ENCODE measurements at regions not wholly inside any gene's neighbourhood (a gene's known extent, or its start where the extent isn't known, plus 50 kb on each side); places are given as distances from the start of the nearest gene placed in this dataset.

DNA sequence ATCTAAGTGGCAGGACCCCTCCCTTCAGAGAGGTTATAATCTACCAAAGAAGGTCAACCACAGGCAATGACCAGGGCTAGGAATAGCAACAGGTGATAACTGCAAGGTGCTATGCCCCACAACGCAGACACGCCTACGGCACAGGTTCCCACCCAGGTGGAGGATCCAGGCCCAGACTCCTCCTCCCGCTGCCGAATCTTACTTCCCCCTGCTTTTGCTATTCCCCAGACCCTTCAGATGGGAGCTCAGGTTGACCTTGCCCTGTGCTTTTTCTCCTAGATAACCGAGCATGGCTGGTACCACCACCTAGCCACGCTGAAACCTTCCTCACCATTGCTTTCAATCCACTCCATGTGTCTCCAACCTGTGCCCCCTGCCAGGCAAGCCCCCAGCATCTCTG is 142.2 kb upstream of the IGF1R start:
- in situ Hi-C loops (cut with MboI; ENCODE audit: low pct_ligation_motif_present in 1 of 4, low pct_unique_long_range_greater_than_20kb in 1 of 4, low sequenced_read_pairs in 3 of 4) (loop anchor here (25.0 kb wide), 3 partner anchors 331 to 556 kb away; no protein-coding TSS in a partner anchor), intact Hi-C loops (cut with DNase I; ENCODE audit: low total_unique reads) (no loop called here)
- Histone ChIP-seq H3K27ac (no peak overlapping the region), H3K36me3 (no peaks in the 10 kb centered on the region), H3K4me3 (no peak overlapping the region), H3K9me3 (no peaks in the 10 kb centered on the region), H3K27me3 (peaks cover 6% of the 10 kb centered on the region), H3K4me1 (peaks cover 0 to 3% (median 0%) of the 10 kb centered on the region in 4 donors)
- WGBS, 2 donors (ENCODE audit: low coverage in 1 of 2) = 90 to 100% methylated on average over 1 to 7 of the region's 7 CpGs
- TF ChIP-seq POLR2A (IDR thresholded peaks at IDR 0.05) (no peak), EP300 (IDR thresholded peaks at IDR 0.05; ENCODE audit: low read depth) (no peak), POLR2AphosphoS5 (IDR thresholded peaks at IDR 0.05) (no peak)
- TF ChIP-seq, protein P1, sequence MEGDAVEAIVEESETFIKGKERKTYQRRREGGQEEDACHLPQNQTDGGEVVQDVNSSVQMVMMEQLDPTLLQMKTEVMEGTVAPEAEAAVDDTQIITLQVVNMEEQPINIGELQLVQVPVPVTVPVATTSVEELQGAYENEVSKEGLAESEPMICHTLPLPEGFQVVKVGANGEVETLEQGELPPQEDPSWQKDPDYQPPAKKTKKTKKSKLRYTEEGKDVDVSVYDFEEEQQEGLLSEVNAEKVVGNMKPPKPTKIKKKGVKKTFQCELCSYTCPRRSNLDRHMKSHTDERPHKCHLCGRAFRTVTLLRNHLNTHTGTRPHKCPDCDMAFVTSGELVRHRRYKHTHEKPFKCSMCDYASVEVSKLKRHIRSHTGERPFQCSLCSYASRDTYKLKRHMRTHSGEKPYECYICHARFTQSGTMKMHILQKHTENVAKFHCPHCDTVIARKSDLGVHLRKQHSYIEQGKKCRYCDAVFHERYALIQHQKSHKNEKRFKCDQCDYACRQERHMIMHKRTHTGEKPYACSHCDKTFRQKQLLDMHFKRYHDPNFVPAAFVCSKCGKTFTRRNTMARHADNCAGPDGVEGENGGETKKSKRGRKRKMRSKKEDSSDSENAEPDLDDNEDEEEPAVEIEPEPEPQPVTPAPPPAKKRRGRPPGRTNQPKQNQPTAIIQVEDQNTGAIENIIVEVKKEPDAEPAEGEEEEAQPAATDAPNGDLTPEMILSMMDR (IDR thresholded peaks at IDR 0.05) = no peak
- no peak for DNase-seq

DNA sequence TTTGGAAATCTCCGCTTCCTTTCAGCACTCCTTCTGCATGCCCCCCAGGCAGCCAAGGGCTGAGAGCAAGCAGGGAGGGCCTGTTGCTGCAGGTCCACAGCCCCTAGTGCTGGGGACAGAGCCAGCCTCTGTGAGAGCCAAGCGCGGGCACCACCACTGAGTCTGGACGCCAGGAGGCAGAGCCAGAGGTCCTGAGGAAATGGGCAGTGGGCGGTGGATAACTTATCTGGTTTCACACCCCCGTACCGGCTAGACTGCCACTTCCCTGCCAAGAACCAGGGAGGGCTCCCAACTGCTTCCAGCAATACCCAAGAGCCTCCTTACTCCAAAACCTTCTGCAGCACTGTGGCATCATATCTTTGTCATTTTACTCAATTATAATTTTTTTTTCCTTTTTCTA is 141.6 kb upstream of the IGF1R start:
- TF ChIP-seq, protein P1 (IDR thresholded peaks at IDR 0.05) = no peak
- TF ChIP-seq POLR2AphosphoS5 (IDR thresholded peaks at IDR 0.05) = no peak
- Histone ChIP-seq H3K9me3 (no peaks in the 10 kb centered on the region), H3K27ac (no peak overlapping the region), H3K4me1 (peaks cover 0 to 3% (median 0%) of the 10 kb centered on the region in 4 donors), H3K27me3 (peaks cover 6% of the 10 kb centered on the region), H3K36me3 (no peaks in the 10 kb centered on the region), H3K4me3 (no peak overlapping the region)
- in situ Hi-C loops (cut with MboI; ENCODE audit: low pct_ligation_motif_present in 1 of 4, low pct_unique_long_range_greater_than_20kb in 1 of 4, low sequenced_read_pairs in 3 of 4) (loop anchor here (25.0 kb wide), 3 partner anchors 331 to 556 kb away; no protein-coding TSS in a partner anchor), intact Hi-C loops (cut with DNase I; ENCODE audit: low total_unique reads) (no loop called here)
- DNase-seq = no peak
- WGBS, 2 donors (ENCODE audit: low coverage in 1 of 2) = 75 to 100% methylated on average over 1 to 7 of the region's 7 CpGs

- no peaks in the 10 kb centered on the region for H3K27me3 ChIP-seq
- no peak for DNase-seq
- H3K9me3 ChIP-seq = no peaks in the 10 kb centered on the region
- in situ Hi-C loops (cut with MboI; ENCODE audit: low pct_ligation_motif_present in 1 of 4, low pct_unique_long_range_greater_than_20kb in 1 of 4, low sequenced_read_pairs in 3 of 4) (loop anchor here (10.0 to 25.0 kb wide), 6 partner anchors 131 to 561 kb away; partner anchors contain the start of gene IGF1R (in 1 of the 4)), intact Hi-C loops (cut with DNase I; ENCODE audit: low total_unique reads) (no loop called here)
- H3K4me1 ChIP-seq = no peaks in the 10 kb centered on the region
- H3K36me3 ChIP-seq = no peaks in the 10 kb centered on the region
- no peak overlapping the region for H3K27ac ChIP-seq
- no peak overlapping the region for H3K4me3 ChIP-seq
- WGBS, 2 donors (ENCODE audit: low coverage in 1 of 2) = 38 to 50% methylated on average over 6 to 7 of the region's 7 CpGs
- TF ChIP-seq, protein P1 (IDR thresholded peaks at IDR 0.05) = no peak
- TF ChIP-seq POLR2A (IDR thresholded peaks at IDR 0.05) (no peak), EP300 (IDR thresholded peaks at IDR 0.05; ENCODE audit: low read depth) (no peak), POLR2AphosphoS5 (IDR thresholded peaks at IDR 0.05) (no peak)
Measured at GRCh38 chr15:98513428-98513986, 134.8 kb upstream of the IGF1R start.

DNA sequence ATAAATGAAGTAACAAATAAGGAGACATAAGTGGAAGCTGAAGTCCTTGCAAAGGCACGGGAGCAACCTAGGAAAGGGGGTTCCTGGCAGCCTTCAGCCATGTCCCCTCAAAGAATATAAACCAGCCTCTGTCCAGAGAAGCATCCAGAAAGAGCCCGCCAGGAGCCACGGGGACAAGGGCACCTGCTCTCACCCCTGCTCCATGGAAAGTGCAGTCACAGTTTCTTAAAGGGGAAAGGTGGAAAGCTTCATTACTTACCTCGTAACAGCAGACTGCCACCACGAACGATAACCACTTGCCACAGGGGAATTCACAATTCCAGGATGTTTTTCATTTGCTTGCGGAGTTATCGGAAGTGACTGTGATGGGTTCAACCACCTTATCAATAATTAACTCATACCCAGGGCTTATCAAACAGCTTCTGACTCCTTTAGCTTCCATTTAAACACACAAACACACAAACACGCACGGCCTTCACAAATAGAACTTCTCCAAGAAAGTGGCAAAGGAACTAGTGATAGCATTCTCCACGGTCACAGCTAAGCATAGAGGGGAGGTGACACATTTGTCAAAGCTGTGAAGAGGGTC is 134.2 kb upstream of the IGF1R start:
- Histone ChIP-seq H3K4me1 (no peaks in the 10 kb centered on the region), H3K4me3 (no peak overlapping the region), H3K27me3 (no peaks in the 10 kb centered on the region), H3K36me3 (no peaks in the 10 kb centered on the region), H3K27ac (no peak overlapping the region), H3K9me3 (no peaks in the 10 kb centered on the region)
- intact Hi-C loops (cut with DNase I; ENCODE audit: low total_unique reads) (no loop called here), in situ Hi-C loops (cut with MboI; ENCODE audit: low pct_ligation_motif_present in 1 of 4, low pct_unique_long_range_greater_than_20kb in 1 of 4, low sequenced_read_pairs in 3 of 4) (loop anchor here (10.0 to 25.0 kb wide), 6 partner anchors 131 to 561 kb away; partner anchors contain the start of gene IGF1R (in 1 of the 4))
- no peak for TF ChIP-seq POLR2A (IDR thresholded peaks at IDR 0.05)
- TF ChIP-seq, protein P1 (IDR thresholded peaks at IDR 0.05) = no peak
- no peak for TF ChIP-seq EP300 (IDR thresholded peaks at IDR 0.05; ENCODE audit: low read depth)
- TF ChIP-seq POLR2AphosphoS5 (IDR thresholded peaks at IDR 0.05) = no peak
- WGBS, 2 donors (ENCODE audit: low coverage in 1 of 2) = 31 to 55% methylated on average over 2 to 11 of the region's 11 CpGs
- no peak for DNase-seq
